HG03159 (cell line): ENCODE measurements at regions not wholly inside any gene's neighbourhood (a gene's known extent, or its start where the extent isn't known, plus 50 kb on each side); places are given as distances from the start of the nearest gene placed in this dataset.

Source experiments
- ATAC-seq: cut with Tn5 transposase; IDR thresholded peaks from one replicate; pipeline ENCODE4 v1.9.1; 2021; ENCODE audit warnings: mild to moderate bottlenecking, moderate library complexity; ENCODE audit not compliant: unreplicated experiment

- ATAC-seq, result no peak
These were observed 58.7 kb downstream of the OTOL1 start for GRCh38 chr3:161555320-161555719.

- no peak for ATAC-seq
These were observed 59.9 kb downstream of the OTOL1 start for GRCh38 chr3:161556533-161556932.

- ATAC-seq, result no peak
These were observed 60.3 kb downstream of the OTOL1 start for GRCh38 chr3:161556941-161557340.

- no peak for ATAC-seq
These were observed 61.0 kb downstream of the OTOL1 start for GRCh38 chr3:161557445-161558150.

- no peak for ATAC-seq
These were observed 61.6 kb downstream of the OTOL1 start for GRCh38 chr3:161558236-161558635.

GRCh38 chr3:161559177-161559998, 62.8 kb downstream of the OTOL1 start:
- peak; percentile 62 for ATAC-seq

- no peak for ATAC-seq
These were observed 63.5 kb downstream of the OTOL1 start for GRCh38 chr3:161560008-161560637.

GRCh38 chr3:161567577-161568361, 71.2 kb downstream of the OTOL1 start:
- no peak for ATAC-seq

- ATAC-seq, result no peak
These were observed 72.1 kb downstream of the OTOL1 start for GRCh38 chr3:161568671-161569070.

GRCh38 chr3:161571951-161572350, 75.3 kb downstream of the OTOL1 start:
- no peak for ATAC-seq

- no peak for ATAC-seq
These were observed 76.5 kb downstream of the OTOL1 start for GRCh38 chr3:161573136-161573535.

- ATAC-seq, result no peak
These were observed 79.3 kb downstream of the OTOL1 start for GRCh38 chr3:161575901-161576300.

- no peak for ATAC-seq
These were observed 79.7 kb downstream of the OTOL1 start for GRCh38 chr3:161576311-161576710.

- no peak for ATAC-seq
These were observed 80.3 kb downstream of the OTOL1 start for GRCh38 chr3:161576714-161577510.

- no peak for ATAC-seq
These were observed 81.1 kb downstream of the OTOL1 start for GRCh38 chr3:161577662-161578061.

GRCh38 chr3:161579395-161580126, 83.0 kb downstream of the OTOL1 start:
- ATAC-seq, result no peak

GRCh38 chr3:161585922-161586321, 89.3 kb downstream of the OTOL1 start:
- ATAC-seq, result no peak

- no peak for ATAC-seq
These were observed 90.1 kb downstream of the OTOL1 start for GRCh38 chr3:161586556-161587235.

- ATAC-seq, result no peak
These were observed 102.0 kb downstream of the OTOL1 start for GRCh38 chr3:161598639-161599038.
